Astrocyte of the cerebellum (primary cell): ENCODE measurements at regions not wholly inside any gene's neighbourhood (a gene's known extent, or its start where the extent isn't known, plus 50 kb on each side); places are given as distances from the start of the nearest gene placed in this dataset.

Experiments used
- DNase-seq: peaks from one replicate; pipeline ENCODE4 v3.0.0-alpha.2; 2011; ENCODE audit warnings: low read depth
- H3K4me3 ChIP-seq: 2 replicates; pipeline ENCODE4 v1.5.1; 2011; ENCODE audit warnings: mild to moderate bottlenecking, low read depth, low read length, moderate library complexity
- CTCF ChIP-seq: IDR thresholded peaks from 2 replicates; pipeline ENCODE4 v1.5.1; 2012; ENCODE audit warnings: low read length, low read depth, moderate library complexity, mild to moderate bottlenecking; ENCODE audit errors: missing control alignments
- in situ Hi-C: cut with HindIII; loops from 2 replicates; pipeline ENCODE4 v1.10.0; 2017; ENCODE audit warnings: low sequenced_read_pairs

- H3K4me3 ChIP-seq: no peak overlapping the region
- no peak for DNase-seq
- in situ Hi-C loops: no loop called here
- no peak for TF ChIP-seq CTCF
Observed at GRCh38 chr1:2946999-2947690, 74.1 kb upstream of the ACTRT2 start.

DNA sequence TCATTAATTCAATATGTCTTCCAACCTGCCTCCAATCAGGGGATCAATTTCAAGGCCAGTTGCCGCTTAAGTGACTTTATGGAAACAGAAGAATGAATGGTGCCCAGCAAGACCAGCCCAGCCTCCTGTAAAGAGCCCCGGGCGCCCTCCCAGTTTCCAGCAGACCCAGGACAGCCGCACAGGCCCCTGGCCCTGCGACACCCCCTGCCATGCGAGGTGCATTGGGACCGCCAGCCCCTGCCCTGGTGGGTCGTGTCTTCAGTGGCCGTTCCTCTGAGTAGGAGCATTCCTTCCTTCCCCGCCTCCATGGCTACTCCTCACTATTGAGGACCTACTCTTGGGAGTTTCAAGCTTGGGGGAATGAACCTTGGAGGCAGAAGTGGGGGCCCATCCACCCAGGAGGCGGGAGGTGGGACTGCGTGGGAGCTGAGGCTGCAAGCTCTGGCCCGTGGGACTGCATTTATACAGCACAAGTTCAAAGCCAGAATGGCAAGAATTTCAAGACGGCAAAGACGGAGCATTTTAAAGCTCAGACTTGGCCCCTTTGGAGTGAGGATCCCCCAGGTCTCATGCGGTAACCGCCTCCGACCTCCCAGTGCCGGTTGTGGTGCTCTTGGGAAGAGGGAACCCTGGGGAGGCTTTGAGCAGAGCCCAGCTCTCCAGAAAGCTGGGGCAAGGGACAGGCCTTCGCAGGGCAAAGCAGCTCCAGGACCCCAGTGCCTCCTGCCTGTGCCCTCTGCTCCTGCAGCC, 73.1 kb upstream of the ACTRT2 start:
- in situ Hi-C loops: no loop called here
- H3K4me3 ChIP-seq: no peak overlapping the region
- no peak for DNase-seq
- TF ChIP-seq CTCF: no peak

DNA sequence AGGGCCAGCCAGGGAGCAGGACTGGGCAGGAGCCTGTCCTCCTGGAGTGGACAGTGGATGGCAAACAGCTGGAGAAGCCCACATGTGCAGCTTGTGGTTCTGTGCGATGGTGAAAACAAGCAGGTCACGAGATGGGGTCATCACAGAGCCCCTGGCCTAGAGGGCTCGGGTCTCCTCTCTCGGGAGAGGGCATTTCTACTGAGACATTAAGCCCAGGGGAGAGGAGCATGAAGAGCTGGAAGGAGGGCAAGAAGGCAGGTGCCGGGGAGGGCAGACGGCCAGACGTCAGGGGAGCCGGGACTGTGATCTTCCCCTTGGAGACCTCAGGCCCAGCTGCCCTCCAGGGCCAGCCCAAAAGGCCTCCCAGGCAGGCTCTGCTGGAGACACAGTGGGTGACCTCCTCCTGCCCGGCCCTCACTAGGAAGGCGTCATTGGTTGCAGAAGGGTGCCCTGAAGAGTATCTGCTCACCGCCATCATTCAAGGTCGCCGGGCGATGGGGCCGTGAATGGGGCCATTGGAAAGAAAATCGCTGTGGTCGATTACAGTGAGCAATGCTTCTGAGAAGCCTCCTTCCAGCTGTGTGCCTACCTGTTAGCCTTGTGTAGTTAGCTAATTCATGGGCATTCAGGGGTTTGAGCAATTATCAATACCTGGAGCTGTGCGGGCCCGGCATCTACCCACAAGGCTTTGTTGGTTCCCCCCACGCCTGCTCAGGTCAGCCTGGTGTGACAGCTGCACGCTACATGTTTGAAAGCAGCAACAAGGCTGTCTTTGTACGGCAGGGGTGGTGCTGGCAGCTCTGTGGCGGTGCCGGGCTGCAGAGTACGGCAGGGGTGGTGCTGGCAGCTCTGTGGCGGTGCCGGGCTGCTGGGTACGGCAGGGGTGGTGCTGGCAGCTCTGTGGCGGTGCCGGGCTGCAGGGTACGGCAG, 72.3 kb upstream of the ACTRT2 start:
- H3K4me3 ChIP-seq: no peak overlapping the region
- no peak for TF ChIP-seq CTCF
- in situ Hi-C loops: no loop called here
- DNase-seq: no peak

GRCh38 chr1:2949966-2950925, 71.0 kb upstream of the ACTRT2 start:
- H3K4me3 ChIP-seq: no peak overlapping the region
- in situ Hi-C loops: no loop called here
- no peak for TF ChIP-seq CTCF
- no peak for DNase-seq

GRCh38 chr1:2950926-2951305, 70.4 kb upstream of the ACTRT2 start:
- no peak for DNase-seq
- H3K4me3 ChIP-seq: no peak overlapping the region
- in situ Hi-C loops: no loop called here
- no peak for TF ChIP-seq CTCF

- no peak overlapping the region for H3K4me3 ChIP-seq
- no peak for DNase-seq
- in situ Hi-C loops: no loop called here
- TF ChIP-seq CTCF: no peak
Observed at GRCh38 chr1:2951856-2952255, 69.4 kb upstream of the ACTRT2 start.
